GM10248 (cell line): ENCODE measurements at regions not wholly inside any gene's neighbourhood (a gene's known extent, or its start where the extent isn't known, plus 50 kb on each side); places are given as distances from the start of the nearest gene placed in this dataset.
"Not testable (repeated sequence)": the region's sequence is repeated elsewhere in the genome, so short reads cannot be mapped to it uniquely, and the experiment has no call there.

Experiments
- CTCF ChIA-PET: fragments of 300-600 bp; sonication (Branson Sonifier 250); formaldehyde crosslinking; extraction: SDS; loops from one replicate; lab custom pipeline; 2021; ENCODE audit warnings: antibody characterized with exemption; lab: Yijun Ruan, JAX
- POLR2A ChIA-PET: fragments of 350-650 bp; sonication (Branson Sonifier 250); formaldehyde crosslinking; extraction: SDS; loops from one replicate; lab custom pipeline; 2020; ENCODE audit warnings: antibody characterized with exemption; lab: Yijun Ruan, JAX
- DNase-seq: peaks from one replicate; pipeline ENCODE4 v3.0.0; 2012; ENCODE audit errors: extremely low spot score
- TF ChIP-seq, protein P1 (sequence below): IDR thresholded peaks from 2 replicates; pipeline ENCODE4 v1.5.1; 2012; ENCODE audit warnings: mild to moderate bottlenecking, low read depth; ENCODE audit errors: extremely low read depth, missing control alignments, control extremely low read depth

DNA sequence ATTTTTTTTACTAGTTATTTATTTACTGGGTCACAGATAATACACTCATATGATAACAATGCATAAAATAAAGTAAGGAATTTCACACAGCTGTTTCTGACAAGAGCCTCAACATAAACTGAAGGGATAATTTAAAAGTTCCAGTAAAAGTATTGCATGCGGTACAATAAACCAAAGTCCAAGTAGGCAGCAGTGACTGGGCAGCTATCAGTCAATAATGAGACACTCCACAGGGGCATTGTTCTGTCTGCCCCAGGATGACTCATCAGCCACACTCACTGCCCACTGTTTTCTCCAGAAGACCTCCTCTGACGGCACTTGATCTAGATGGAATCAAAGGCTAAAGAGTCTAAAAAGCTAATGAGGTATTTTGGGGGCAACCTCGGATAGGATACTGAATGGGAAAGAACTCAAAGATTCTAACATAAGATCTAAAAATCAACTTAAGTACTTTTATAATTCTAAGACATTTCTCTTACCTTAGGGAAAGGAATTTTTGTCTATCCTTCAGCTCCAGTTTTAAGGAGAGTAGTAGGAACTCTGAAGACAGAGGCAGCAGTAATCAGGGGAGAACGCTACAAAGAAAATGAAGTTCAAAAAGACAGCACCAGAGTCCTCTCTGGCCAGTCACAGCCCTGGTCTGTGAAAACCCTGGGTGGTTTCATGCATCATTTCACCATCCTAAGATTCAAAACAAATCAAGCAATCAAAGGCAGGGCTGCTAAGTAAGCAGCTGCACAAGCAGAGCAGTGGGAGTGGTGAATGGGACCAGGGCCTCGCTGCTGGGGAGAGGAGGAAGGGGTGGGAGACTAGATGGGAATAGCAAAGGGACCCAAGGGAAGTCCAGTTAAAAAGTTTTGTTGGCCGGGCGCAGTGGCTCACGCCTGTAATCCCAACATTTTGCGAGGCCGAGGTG, 175.1 kb downstream of the AVL9 start:
- TF ChIP-seq, protein P1, sequence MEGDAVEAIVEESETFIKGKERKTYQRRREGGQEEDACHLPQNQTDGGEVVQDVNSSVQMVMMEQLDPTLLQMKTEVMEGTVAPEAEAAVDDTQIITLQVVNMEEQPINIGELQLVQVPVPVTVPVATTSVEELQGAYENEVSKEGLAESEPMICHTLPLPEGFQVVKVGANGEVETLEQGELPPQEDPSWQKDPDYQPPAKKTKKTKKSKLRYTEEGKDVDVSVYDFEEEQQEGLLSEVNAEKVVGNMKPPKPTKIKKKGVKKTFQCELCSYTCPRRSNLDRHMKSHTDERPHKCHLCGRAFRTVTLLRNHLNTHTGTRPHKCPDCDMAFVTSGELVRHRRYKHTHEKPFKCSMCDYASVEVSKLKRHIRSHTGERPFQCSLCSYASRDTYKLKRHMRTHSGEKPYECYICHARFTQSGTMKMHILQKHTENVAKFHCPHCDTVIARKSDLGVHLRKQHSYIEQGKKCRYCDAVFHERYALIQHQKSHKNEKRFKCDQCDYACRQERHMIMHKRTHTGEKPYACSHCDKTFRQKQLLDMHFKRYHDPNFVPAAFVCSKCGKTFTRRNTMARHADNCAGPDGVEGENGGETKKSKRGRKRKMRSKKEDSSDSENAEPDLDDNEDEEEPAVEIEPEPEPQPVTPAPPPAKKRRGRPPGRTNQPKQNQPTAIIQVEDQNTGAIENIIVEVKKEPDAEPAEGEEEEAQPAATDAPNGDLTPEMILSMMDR, result no peak
- POLR2A ChIA-PET, result no interaction called here
- no peak for DNase-seq
- CTCF ChIA-PET, result no interaction called here

DNA sequence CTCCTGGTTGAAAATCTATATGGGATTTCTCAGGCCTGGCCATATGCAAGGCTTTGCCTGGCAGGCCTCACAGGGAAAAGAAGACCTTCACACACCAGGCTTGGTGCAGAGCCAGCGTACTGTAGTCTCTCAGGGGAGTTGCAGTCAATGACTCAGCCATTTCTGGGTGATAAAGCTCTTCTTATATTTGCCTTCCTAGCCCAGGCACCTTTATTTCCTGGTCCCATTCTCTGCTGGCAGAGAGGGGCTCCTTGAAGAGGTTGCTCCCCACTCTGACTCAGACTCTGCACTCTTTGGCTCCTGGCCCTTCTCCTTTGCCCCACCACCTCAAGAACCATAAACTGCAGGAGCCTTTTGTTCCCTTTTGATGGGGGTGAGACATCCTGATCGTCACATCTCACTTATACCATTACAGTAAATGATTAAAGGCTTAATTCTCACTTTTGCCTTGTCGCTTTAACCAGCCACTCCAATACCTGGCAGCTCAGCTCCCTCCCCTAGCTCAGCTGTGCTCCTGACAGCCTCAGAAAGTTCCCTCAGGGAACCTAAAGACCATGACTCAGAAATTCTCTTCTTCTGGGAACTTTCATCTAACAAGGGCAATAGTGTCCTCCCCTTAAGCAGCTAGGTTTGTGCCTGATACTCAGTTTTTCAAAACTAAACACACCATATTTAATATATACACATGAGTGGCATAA, 174.0 kb downstream of the AVL9 start:
- POLR2A ChIA-PET, DNase-seq: not testable (repeated sequence)
- CTCF ChIA-PET, result interaction anchor here (0.7 kb wide), 1 partner anchor 9 kb away, joined by 3 read pairs; no protein-coding TSS in a partner anchor

DNA sequence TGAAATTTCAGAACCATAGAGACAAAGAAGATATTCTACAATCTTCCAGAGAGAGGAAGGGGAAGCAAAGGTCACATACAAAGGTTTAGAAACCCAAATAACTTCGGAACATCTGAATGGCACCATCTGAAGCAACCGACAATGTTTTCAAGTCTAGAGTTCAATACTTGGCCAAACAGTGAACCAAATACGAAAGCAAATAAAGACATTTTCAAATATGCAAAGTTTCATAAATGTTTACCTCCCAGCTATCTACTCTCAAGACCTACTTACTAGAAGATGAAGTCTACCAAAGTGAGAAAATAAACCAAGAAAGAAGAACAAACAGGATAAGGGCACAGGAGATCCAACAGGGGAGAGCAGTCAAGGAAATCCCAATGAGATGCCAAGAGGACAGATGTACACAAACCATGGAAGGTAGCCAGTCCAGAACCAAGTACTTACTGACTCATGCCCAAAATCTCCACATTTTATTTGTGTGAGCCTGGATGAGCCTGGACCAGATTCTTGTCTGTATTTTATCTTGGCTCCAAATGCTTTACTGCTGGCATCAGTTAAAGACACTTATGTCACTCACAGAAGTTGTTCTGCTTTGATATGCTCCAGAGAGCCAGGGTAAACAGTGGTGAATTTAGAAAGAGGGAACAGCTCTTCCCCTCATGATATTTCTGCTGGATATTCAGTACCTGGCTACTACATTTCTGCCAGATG, 173.3 kb downstream of the AVL9 start:
- POLR2A ChIA-PET, DNase-seq: not testable (repeated sequence)
- CTCF ChIA-PET, result interaction anchor here (0.7 to 1.7 kb wide), 2 partner anchors 8 to 11 kb away, joined by 3 to 5 read pairs; no protein-coding TSS in a partner anchor

DNA sequence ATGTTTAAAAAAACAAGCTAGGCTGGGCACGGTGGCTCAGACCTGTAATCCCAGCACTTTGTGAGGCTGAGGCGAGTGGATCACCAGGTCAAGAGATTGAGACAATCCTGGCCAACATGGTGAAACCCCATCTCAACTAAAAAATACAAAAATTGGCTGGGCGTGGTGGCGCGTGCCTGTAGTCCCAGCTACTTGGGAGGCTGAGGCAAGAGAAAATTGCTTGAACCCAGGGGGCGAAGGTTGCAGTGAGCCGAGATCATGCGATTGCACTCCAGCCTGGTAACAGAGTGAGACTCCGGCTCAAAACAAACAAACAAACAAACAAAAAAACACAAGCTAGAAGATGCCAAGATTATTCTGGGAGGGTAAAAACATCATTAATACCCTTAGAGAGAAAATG, 172.3 kb downstream of the AVL9 start:
- CTCF ChIA-PET, result interaction anchor here (1.7 kb wide), 1 partner anchor 12 kb away, joined by 5 read pairs; no protein-coding TSS in a partner anchor
- POLR2A ChIA-PET, DNase-seq: not testable (repeated sequence)

DNA sequence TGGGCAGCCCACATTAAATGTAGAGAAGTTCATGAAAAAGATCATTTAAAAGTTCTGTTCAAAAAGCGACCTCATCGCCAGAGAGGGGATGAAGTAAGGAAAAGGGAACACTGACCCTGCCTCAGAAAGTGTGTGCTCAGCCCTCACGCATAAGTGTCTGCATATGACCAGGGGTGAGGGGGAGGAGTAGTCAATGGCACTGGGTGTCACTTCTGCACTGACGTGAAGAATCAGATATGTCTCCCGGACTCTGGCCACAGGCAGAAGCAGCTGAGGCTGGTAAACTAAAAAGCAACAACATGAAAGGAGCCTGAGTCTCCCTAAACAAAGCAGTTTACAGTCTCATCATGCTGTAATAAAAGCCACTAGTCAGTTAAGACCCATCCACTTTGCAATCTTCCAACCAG, 168.5 kb downstream of the AVL9 start:
- DNase-seq, POLR2A ChIA-PET, CTCF ChIA-PET: not testable (repeated sequence)

DNA sequence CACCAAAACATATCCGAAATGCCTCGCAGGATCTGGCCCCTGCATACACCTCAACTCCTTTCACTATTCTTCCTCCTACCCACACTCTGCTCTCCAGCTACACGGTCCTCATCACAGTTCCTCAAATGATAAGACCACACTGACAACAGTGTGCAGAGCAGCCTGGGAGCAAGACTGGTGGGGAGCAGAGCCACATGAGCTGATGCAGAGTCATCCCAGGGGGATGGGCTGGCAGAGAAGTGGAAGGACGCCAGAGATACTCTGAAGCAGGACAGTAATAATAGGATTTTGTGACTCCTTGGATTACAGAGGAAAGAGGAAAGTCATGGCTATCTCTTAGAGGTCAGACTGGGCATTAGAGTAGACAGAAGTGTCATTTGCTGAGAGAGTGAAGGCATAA, 167.2 kb downstream of the AVL9 start:
- POLR2A ChIA-PET, CTCF ChIA-PET, DNase-seq: not testable (repeated sequence)

DNA sequence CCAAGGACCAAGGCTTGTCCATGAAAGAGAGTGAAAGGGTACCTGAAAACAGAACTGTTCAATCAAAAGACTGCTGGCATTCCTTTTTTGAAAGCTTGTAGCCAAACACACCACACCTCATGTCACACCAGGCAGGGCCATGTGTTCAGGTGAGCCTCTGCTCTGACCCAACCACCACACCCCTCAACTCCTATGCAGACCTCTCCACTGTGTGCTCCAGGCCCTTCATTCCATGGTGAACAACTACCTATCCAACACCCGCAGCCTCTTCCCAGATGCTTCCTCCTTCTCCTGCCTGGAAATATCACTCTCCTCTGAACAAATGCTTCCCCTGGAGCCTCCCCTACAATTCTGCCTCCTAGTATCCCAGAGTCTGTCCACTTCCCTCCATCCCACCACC, 166.6 kb downstream of the AVL9 start:
- CTCF ChIA-PET, result no interaction called here
- DNase-seq, result no peak
- TF ChIP-seq, protein P1, result no peak
- POLR2A ChIA-PET, result no interaction called here

DNA sequence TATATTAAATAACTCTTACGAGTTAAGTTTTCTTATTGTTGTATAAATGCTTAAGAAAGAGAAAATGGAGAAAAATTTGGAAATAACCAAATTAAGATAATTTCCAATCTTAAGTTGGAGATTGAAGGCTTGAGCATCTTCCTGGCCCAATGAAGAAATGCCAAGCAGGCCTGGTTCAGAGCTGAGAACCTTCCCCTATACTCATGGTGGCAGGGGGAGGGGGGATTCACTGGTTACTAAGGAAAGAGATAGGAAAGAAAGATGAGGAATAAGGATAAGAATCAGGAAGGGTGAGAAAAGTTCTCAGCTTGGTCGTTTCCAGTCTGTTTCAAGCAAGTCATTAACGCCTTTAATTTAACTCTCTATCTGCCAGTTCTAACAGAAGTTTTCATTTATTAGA, 166.2 kb downstream of the AVL9 start:
- TF ChIP-seq, protein P1, result no peak
- DNase-seq, result no peak
- ChIA-PET POLR2A (no interaction called here), CTCF (interaction anchor here (1.3 kb wide), 1 partner anchor 7 kb away, joined by 3 read pairs; no protein-coding TSS in a partner anchor)

DNA sequence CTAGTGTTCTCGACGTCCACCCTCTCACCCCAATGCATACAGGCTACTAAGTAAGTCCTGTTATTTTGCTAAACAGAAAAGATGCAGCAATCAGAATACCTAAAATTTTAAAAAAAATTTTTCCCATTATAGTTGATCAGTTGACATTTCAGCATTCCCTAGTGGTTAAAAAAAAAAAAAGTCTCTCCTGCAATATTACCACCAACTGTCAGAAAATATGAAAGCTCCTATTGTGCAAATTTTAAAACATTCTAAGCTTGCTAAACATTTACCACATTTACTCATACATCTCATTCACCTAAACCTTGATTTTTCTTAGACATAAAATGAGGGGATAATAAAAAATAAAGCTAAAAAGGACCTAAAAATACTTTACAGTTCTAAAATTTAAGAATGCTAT, 165.6 kb downstream of the AVL9 start:
- TF ChIP-seq, protein P1, result no peak
- ChIA-PET CTCF (interaction anchor here (1.3 kb wide), 1 partner anchor 8 kb away, joined by 3 read pairs; no protein-coding TSS in a partner anchor), POLR2A (no interaction called here)
- DNase-seq, result no peak
